ENCODE measurements at regions not wholly inside any gene's neighbourhood (a gene's known extent, or its start where the extent isn't known, plus 50 kb on each side); places are given as distances from the start of the nearest gene placed in this dataset.

GRCh38 chr7:18221377-18222293, 194.0 kb upstream of the PRPS1L1 start:
- TF ChIP-seq POLR2A (IDR thresholded peaks at IDR 0.05) = no peak
- TF ChIP-seq, protein P1, sequence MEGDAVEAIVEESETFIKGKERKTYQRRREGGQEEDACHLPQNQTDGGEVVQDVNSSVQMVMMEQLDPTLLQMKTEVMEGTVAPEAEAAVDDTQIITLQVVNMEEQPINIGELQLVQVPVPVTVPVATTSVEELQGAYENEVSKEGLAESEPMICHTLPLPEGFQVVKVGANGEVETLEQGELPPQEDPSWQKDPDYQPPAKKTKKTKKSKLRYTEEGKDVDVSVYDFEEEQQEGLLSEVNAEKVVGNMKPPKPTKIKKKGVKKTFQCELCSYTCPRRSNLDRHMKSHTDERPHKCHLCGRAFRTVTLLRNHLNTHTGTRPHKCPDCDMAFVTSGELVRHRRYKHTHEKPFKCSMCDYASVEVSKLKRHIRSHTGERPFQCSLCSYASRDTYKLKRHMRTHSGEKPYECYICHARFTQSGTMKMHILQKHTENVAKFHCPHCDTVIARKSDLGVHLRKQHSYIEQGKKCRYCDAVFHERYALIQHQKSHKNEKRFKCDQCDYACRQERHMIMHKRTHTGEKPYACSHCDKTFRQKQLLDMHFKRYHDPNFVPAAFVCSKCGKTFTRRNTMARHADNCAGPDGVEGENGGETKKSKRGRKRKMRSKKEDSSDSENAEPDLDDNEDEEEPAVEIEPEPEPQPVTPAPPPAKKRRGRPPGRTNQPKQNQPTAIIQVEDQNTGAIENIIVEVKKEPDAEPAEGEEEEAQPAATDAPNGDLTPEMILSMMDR (IDR thresholded peaks at IDR 0.05) = no peak

Data from Peyer's patch (tissue), 4 donors.